ENCODE measurements at regions not wholly inside any gene's neighbourhood (a gene's known extent, or its start where the extent isn't known, plus 50 kb on each side); places are given as distances from the start of the nearest gene placed in this dataset.
"Not testable (repeated sequence)": the region's sequence is repeated elsewhere in the genome, so short reads cannot be mapped to it uniquely, and the experiment has no call there.

GRCh38 chr12:104906695-104907094 is 51.4 kb downstream of the SLC41A2 start:
- H2AFZ ChIP-seq (ENCODE audit: low read depth, low read length), result no peak overlapping the region
- H3K79me2 ChIP-seq (replicated peaks; ENCODE audit: insufficient read depth, low read length), result no peaks in the 10 kb centered on the region
- no peaks in the 10 kb centered on the region for H3K27me3 ChIP-seq (ENCODE audit: insufficient read depth, low read depth, low read length)
- H3F3A ChIP-seq (ENCODE audit: insufficient read depth, low read length, poor library complexity, severe bottlenecking), result no peaks in the 10 kb centered on the region
- H3K4me2 ChIP-seq (ENCODE audit: low read length), result no peak overlapping the region
- H3K36me3 ChIP-seq (ENCODE audit: insufficient read depth, low read length), result no peaks in the 10 kb centered on the region
- no peak overlapping the region for H3K9ac ChIP-seq (ENCODE audit: low read length)
- no peaks in the 10 kb centered on the region for H3K9me3 ChIP-seq (ENCODE audit: low read length)
- H3K9me2 ChIP-seq (ENCODE audit: insufficient read depth, low read length), result no peaks in the 10 kb centered on the region
- H4K20me1 ChIP-seq (ENCODE audit: insufficient read depth), result no peaks in the 10 kb centered on the region
- no peak for TF ChIP-seq CTCF (IDR thresholded peaks at IDR 0.05; ENCODE audit: poor library complexity, severe bottlenecking)
- TF ChIP-seq REST (IDR thresholded peaks at IDR 0.05; ENCODE audit: borderline replicate concordance), result no peak
- no peak for TF ChIP-seq MXI1 (conservative IDR thresholded peaks at IDR 0.05; ENCODE audit: poor library complexity, severe bottlenecking)
- TF ChIP-seq SMC3 (conservative IDR thresholded peaks at IDR 0.05; ENCODE audit: poor library complexity), result no peak
- TF ChIP-seq RAD21 (conservative IDR thresholded peaks at IDR 0.05), result no peak
- TF ChIP-seq EZH2 (IDR thresholded peaks at IDR 0.05; ENCODE audit: borderline replicate concordance, insufficient read depth, low read length, poor library complexity, severe bottlenecking), result no peak
- no peak for TF ChIP-seq EP300 (conservative IDR thresholded peaks at IDR 0.05; ENCODE audit: poor library complexity, severe bottlenecking)
- no peak for TF ChIP-seq POLR2AphosphoS5 (IDR thresholded peaks at IDR 0.05)
- no peak for TF ChIP-seq TAF1 (IDR thresholded peaks at IDR 0.05; ENCODE audit: low read depth)
- no peak overlapping the region for H3K27ac ChIP-seq (ENCODE audit: low read length)
- H3K4me3 ChIP-seq (ENCODE audit: low read length), result no peak overlapping the region

GRCh38 chr12:104905446-104905845 is 52.6 kb downstream of the SLC41A2 start:
- H3K9ac ChIP-seq (ENCODE audit: low read length); H3K4me2 ChIP-seq (ENCODE audit: low read length); H4K20me1 ChIP-seq (ENCODE audit: insufficient read depth); H3K9me2 ChIP-seq (ENCODE audit: insufficient read depth, low read length); H3K79me2 ChIP-seq (replicated peaks; ENCODE audit: insufficient read depth, low read length); H2AFZ ChIP-seq (ENCODE audit: low read depth, low read length); H3F3A ChIP-seq (ENCODE audit: insufficient read depth, low read length, poor library complexity, severe bottlenecking); H3K9me3 ChIP-seq (ENCODE audit: low read length); H3K27ac ChIP-seq (ENCODE audit: low read length); H3K27me3 ChIP-seq (ENCODE audit: insufficient read depth, low read depth, low read length); H3K36me3 ChIP-seq (ENCODE audit: insufficient read depth, low read length); H3K4me3 ChIP-seq (ENCODE audit: low read length): not testable (repeated sequence)
